Transverse colon (tissue), 4 donors: ENCODE measurements at regions not wholly inside any gene's neighbourhood (a gene's known extent, or its start where the extent isn't known, plus 50 kb on each side); places are given as distances from the start of the nearest gene placed in this dataset.

Experiments used
- DNase-seq: peaks from one replicate; pipeline ENCODE4 v3.0.0-alpha.2; 2019
- H3K27ac ChIP-seq, 4 donors: fragments of 200-600 bp; sonication (generic); 2 replicates each; pipeline ENCODE4 v1.5.1; 2016 to 2018; ENCODE audit warnings: inconsistent platforms in 4 of 4
- H3K27me3 ChIP-seq: fragments of 200-600 bp; sonication (generic); 2 replicates; pipeline ENCODE4 v1.5.1; 2017; ENCODE audit warnings: inconsistent platforms
- H3K36me3 ChIP-seq, 4 donors: fragments of 200-600 bp; sonication (generic); 2 replicates each; pipeline ENCODE4 v1.5.1; 2017 to 2019; ENCODE audit warnings: inconsistent platforms in 4 of 4
- H3K4me1 ChIP-seq, 4 donors: fragments of 200-600 bp; sonication (generic); 2 replicates each; pipeline ENCODE4 v1.5.1; 2017 to 2020; ENCODE audit warnings: inconsistent platforms in 4 of 4
- H3K4me3 ChIP-seq, 4 donors: fragments of 200-600 bp; sonication (generic); 1 replicate in 1 of 4; 2 replicates in 3 of 4; pipeline versions ENCODE4 v1.5.1 to v1.6.1; 2017 to 2019; ENCODE audit warnings: inconsistent platforms in 4 of 4
- H3K9me3 ChIP-seq, 2 donors: fragments of 200-600 bp; sonication (generic); 2 replicates each; pipeline ENCODE4 v1.5.1; 2017 to 2019; ENCODE audit warnings: inconsistent platforms in 2 of 2
- EP300 ChIP-seq: sonication (generic); formaldehyde crosslinking; IDR thresholded peaks from one replicate; pipeline ENCODE4 v1.6.1; 2017; ENCODE audit warnings: antibody characterized with exemption, low read depth
- POLR2A ChIP-seq: fragments of 450-650 bp; IDR thresholded peaks from one replicate; pipeline ENCODE4 v1.6.1; 2016; ENCODE audit warnings: antibody characterized with exemption, mild to moderate bottlenecking, moderate library complexity
- POLR2AphosphoS5 ChIP-seq, 3 donors: sonication (generic); formaldehyde crosslinking; IDR thresholded peaks; one replicate each; pipeline ENCODE4 v1.6.1; 2016; ENCODE audit warnings: antibody characterized with exemption in 3 of 3
- WGBS, 2 donors: methylation state at CpG; one replicate each; pipeline ENCODE4 v1.1.5; 2018; ENCODE audit warnings: low coverage in 1 of 2; 5-methylcytosine and 5-hydroxymethylcytosine counted together
- in situ Hi-C, 4 donors: fragments of 200-750 bp; cut with MboI; loops; one replicate each; pipeline versions ENCODE4 v1.15.0 to v1.15.1; 2017; ENCODE audit warnings: low sequenced_read_pairs in 3 of 4, low pct_ligation_motif_present in 1 of 4, low pct_unique_long_range_greater_than_20kb in 1 of 4
- intact Hi-C: fragments of 100-400 bp; cut with DNase I; formaldehyde crosslinking; loops from one replicate; pipeline ENCODE4 v1.15.1; 2023; ENCODE audit warnings: low total_unique reads
- TF ChIP-seq, protein P1 (sequence below), 5 experiments: fragments of 200-600 bp in 3 of 5; fragments of 450-650 bp in 2 of 5; sonication (generic) in 3 of 5; IDR thresholded peaks; 1 replicate in 2 of 5; 2 replicates in 3 of 5; pipeline ENCODE4 v1.5.1; 2016 to 2017; ENCODE audit warnings: antibody characterized with exemption in 5 of 5, inconsistent platforms in 3 of 5, mild to moderate bottlenecking in 2 of 5, moderate library complexity in 1 of 5

DNA sequence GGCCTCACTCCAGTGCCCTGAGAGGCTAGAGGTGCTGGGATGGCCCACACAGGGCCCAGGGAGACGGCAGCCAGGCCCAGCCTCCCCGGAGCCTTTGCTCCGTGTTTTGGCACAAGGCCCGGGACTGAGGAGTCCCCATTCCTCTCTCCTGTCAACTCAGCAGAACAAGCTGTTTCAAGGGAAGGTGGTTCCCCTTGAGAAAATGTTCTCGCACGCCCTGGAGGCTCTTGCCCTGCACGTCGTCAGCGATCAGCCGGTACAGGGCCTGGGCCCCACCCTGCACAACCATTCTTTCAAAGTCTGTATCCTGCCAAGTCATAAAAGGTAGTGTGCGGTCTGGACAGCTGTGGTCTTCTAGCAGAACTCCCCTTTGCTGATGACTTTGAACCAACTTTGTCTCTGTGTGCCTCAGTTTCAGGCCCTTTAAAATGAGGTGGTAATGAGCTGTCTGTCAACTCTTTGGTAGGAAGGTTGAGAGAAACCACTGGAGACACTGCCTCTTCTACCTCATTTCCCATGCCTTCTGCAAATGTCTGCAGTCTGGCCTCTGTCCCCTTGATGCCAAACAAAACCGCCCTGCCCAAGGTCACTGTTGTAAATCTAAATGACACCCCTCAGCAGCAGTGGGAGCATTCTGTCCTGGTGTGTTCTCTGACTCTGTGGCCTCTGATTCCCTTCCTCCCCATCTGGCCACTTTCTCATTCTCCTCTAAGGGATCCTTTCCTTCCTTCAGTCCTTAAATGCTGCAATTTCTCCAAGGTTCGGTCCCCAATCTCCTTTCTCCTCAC, 138.6 kb upstream of the JUN start:
- Histone ChIP-seq H3K4me3 (no peak overlapping the region), H3K27ac (peak overlapping the region; percentile 62 to 82 (median 81)), H3K36me3 (no peaks in the 10 kb centered on the region), H3K27me3 (no peaks in the 10 kb centered on the region), H3K4me1 (peaks cover 17 to 38% (median 20%) of the 10 kb centered on the region in 4 donors), H3K9me3 (no peaks in the 10 kb centered on the region)
- peak; percentile 90 for DNase-seq
- in situ Hi-C loops, result loop anchor here in 1 of 4 donors (25.0 kb wide), 1 partner anchor 365 kb away; the partner anchor contains the start of gene FGGY
- TF ChIP-seq POLR2A (peak; percentile 42), EP300 (peak; percentile 96), POLR2AphosphoS5 (IDR thresholded peaks at IDR 0.05) (peak; percentile 32 to 81 (median 80))
- TF ChIP-seq, protein P1, sequence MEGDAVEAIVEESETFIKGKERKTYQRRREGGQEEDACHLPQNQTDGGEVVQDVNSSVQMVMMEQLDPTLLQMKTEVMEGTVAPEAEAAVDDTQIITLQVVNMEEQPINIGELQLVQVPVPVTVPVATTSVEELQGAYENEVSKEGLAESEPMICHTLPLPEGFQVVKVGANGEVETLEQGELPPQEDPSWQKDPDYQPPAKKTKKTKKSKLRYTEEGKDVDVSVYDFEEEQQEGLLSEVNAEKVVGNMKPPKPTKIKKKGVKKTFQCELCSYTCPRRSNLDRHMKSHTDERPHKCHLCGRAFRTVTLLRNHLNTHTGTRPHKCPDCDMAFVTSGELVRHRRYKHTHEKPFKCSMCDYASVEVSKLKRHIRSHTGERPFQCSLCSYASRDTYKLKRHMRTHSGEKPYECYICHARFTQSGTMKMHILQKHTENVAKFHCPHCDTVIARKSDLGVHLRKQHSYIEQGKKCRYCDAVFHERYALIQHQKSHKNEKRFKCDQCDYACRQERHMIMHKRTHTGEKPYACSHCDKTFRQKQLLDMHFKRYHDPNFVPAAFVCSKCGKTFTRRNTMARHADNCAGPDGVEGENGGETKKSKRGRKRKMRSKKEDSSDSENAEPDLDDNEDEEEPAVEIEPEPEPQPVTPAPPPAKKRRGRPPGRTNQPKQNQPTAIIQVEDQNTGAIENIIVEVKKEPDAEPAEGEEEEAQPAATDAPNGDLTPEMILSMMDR (IDR thresholded peaks at IDR 0.05), result no peak
- intact Hi-C loops, result no loop called here
- 23 to 50% methylated on average over 2 to 13 of the region's 13 CpGs for WGBS, 2 donors

GRCh38 chr1:58923090-58923470, 139.2 kb upstream of the JUN start:
- Histone ChIP-seq H3K4me1 (peaks cover 17 to 44% (median 24%) of the 10 kb centered on the region in 4 donors), H3K36me3 (no peaks in the 10 kb centered on the region), H3K9me3 (no peaks in the 10 kb centered on the region), H3K27ac (peak overlapping the region; percentile 62 to 82 (median 81)), H3K4me3 (no peak overlapping the region), H3K27me3 (no peaks in the 10 kb centered on the region)
- 34 to 62% methylated on average over 3 of the region's 3 CpGs for WGBS, 2 donors
- in situ Hi-C loops (loop anchor here in 1 of 4 donors (25.0 kb wide), 1 partner anchor 364 kb away; the partner anchor contains the start of gene FGGY), intact Hi-C loops (no loop called here)
- DNase-seq, result no peak
- TF ChIP-seq POLR2A, result no peak
- no peak for TF ChIP-seq EP300
- TF ChIP-seq POLR2AphosphoS5 (IDR thresholded peaks at IDR 0.05), result peak in 1 of 3 donors; percentile 28
- TF ChIP-seq, protein P1 (IDR thresholded peaks at IDR 0.05), result no peak

DNA sequence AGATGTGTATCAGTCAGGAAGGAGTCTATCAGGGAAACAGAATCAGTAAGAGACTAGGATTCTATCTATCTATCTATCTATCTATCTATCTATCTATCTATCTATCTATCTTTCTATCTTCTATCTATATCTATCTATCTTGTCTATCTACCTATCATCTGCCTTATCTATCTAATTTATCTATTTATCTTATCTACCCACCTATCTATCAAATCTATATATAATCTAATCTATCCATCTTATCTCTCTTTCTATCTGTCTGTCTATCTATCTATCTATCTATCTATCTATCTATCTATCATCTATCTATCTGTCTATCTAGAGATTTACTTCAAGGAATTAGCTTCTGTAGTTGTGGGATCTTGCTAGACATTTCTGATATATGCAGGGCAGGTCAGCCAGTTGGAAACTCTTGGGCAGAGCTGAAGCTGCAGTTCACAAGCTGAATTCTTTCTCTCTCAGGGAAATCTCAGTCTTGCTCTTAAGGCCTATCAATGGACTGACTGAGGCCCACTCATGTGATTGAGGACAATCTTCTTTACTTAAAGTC, 140.2 kb upstream of the JUN start:
- no peak for DNase-seq
- in situ Hi-C loops (loop anchor here in 1 of 4 donors (25.0 kb wide), 1 partner anchor 363 kb away; the partner anchor contains the start of gene FGGY), intact Hi-C loops (no loop called here)
- no peak overlapping the region for H3K4me3 ChIP-seq
- no peaks in the 10 kb centered on the region for H3K9me3 ChIP-seq
- no peaks in the 10 kb centered on the region for H3K36me3 ChIP-seq
- TF ChIP-seq POLR2AphosphoS5 (IDR thresholded peaks at IDR 0.05), result no peak
- no peak for TF ChIP-seq EP300
- peaks cover 21 to 54% (median 32%) of the 10 kb centered on the region in 4 donors for H3K4me1 ChIP-seq
- H3K27me3 ChIP-seq, result no peaks in the 10 kb centered on the region
- peak overlapping the region in 1 of 4 donors; percentile 81 for H3K27ac ChIP-seq

GRCh38 chr1:58924821-58925220, 141.0 kb upstream of the JUN start:
- Histone ChIP-seq H3K36me3 (no peaks in the 10 kb centered on the region), H3K4me3 (no peak overlapping the region), H3K4me1 (peaks cover 26 to 62% (median 39%) of the 10 kb centered on the region in 4 donors), H3K27ac (no peak overlapping the region), H3K9me3 (no peaks in the 10 kb centered on the region), H3K27me3 (no peaks in the 10 kb centered on the region)
- TF ChIP-seq EP300, result no peak
- TF ChIP-seq, protein P1 (IDR thresholded peaks at IDR 0.05), result no peak
- TF ChIP-seq POLR2AphosphoS5 (IDR thresholded peaks at IDR 0.05), result no peak
- no peak for TF ChIP-seq POLR2A
- in situ Hi-C loops (loop anchor here in 1 of 4 donors (25.0 kb wide), 1 partner anchor 362 kb away; the partner anchor contains the start of gene FGGY), intact Hi-C loops (no loop called here)
- WGBS, 2 donors, result 92 to 100% methylated on average over 1 to 4 of the region's 4 CpGs
- no peak for DNase-seq
